Mammary epithelial cell (primary cell): ENCODE measurements at regions not wholly inside any gene's neighbourhood (a gene's known extent, or its start where the extent isn't known, plus 50 kb on each side); places are given as distances from the start of the nearest gene placed in this dataset.

ENCODE experiments used
- EZH2 ChIP-seq: IDR thresholded peaks from 2 replicates; pipeline ENCODE4 v1.6.1; 2012; ENCODE audit warnings: low read length, inconsistent platforms, borderline replicate concordance
- TF ChIP-seq, protein P1 (sequence below), 2 donors: IDR thresholded peaks in 1 of 2; conservative IDR thresholded peaks in 1 of 2; 2 replicates each; pipeline ENCODE4 v1.5.1; 2011 to 2012; ENCODE audit warnings: inconsistent platforms in 2 of 2, low read length in 2 of 2, mild to moderate bottlenecking in 2 of 2, control low read depth in 1 of 2, low read depth in 1 of 2; ENCODE audit not compliant: insufficient read depth in 1 of 2; ENCODE audit errors: extremely low read depth in 1 of 2

DNA sequence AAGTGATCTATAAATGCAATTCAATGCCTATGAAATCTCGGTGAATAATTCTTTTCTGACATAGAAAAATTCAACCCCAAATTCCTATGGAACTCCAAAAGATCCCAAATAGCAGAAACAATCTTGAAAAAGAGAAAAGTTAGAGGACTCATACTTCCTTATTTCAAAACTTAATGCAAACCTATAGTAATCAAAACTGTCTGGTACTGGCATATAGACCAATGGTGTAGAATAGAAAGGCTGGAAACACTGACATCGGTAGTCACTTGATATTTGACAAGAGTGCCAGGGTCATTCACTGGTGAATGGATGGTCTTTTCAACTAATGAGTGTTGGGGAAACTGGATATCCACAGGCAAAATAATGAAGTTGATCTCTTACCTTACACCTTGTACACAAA is 637.1 kb upstream of the PCDH9 start:
- TF ChIP-seq, protein P1, sequence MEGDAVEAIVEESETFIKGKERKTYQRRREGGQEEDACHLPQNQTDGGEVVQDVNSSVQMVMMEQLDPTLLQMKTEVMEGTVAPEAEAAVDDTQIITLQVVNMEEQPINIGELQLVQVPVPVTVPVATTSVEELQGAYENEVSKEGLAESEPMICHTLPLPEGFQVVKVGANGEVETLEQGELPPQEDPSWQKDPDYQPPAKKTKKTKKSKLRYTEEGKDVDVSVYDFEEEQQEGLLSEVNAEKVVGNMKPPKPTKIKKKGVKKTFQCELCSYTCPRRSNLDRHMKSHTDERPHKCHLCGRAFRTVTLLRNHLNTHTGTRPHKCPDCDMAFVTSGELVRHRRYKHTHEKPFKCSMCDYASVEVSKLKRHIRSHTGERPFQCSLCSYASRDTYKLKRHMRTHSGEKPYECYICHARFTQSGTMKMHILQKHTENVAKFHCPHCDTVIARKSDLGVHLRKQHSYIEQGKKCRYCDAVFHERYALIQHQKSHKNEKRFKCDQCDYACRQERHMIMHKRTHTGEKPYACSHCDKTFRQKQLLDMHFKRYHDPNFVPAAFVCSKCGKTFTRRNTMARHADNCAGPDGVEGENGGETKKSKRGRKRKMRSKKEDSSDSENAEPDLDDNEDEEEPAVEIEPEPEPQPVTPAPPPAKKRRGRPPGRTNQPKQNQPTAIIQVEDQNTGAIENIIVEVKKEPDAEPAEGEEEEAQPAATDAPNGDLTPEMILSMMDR (conservative IDR thresholded peaks at IDR 0.05 in 1 of 2, IDR thresholded peaks at IDR 0.05 in 1 of 2; ENCODE audit: extremely low read depth in 1 of 2, insufficient read depth in 1 of 2, low read depth in 1 of 2, low read length in 2 of 2): no peak
- no peak for TF ChIP-seq EZH2
